SK-N-SH treated with all-trans-retinoic acid at 6 μM for 48 hours (cell line): ENCODE measurements at regions not wholly inside any gene's neighbourhood (a gene's known extent, or its start where the extent isn't known, plus 50 kb on each side); places are given as distances from the start of the nearest gene placed in this dataset.

ENCODE experiments used
- ATAC-seq: fragments of 200-7000 bp; cut with Tn5 transposase; 3 replicates; pipeline ENCODE4 v1.9.1; 2020; ENCODE audit warnings: mild to moderate bottlenecking, moderate library complexity
- CREB5 ChIP-seq: fragments of 250-450 bp; sonication (Bioruptor Pico); IDR thresholded peaks from 2 replicates; pipeline ENCODE4 v1.5.1; 2020; ENCODE audit warnings: low read depth, mild to moderate bottlenecking, moderate library complexity
- CSDC2 ChIP-seq: fragments of 250-450 bp; sonication (Bioruptor Pico); IDR thresholded peaks from 2 replicates; pipeline ENCODE4 v1.5.0; 2020; ENCODE audit warnings: mild to moderate bottlenecking, moderate library complexity
- ESRRG ChIP-seq: fragments of 250-450 bp; sonication (Bioruptor Pico); IDR thresholded peaks from 2 replicates; pipeline ENCODE4 v1.6.1; 2021; ENCODE audit warnings: mild to moderate bottlenecking
- GLIS3 ChIP-seq: fragments of 250-450 bp; sonication (Bioruptor Pico); IDR thresholded peaks from 2 replicates; pipeline ENCODE4 v1.5.0; 2020; ENCODE audit warnings: mild to moderate bottlenecking, moderate library complexity
- ISL1 ChIP-seq: fragments of 250-450 bp; sonication (Bioruptor Pico); IDR thresholded peaks from 2 replicates; pipeline ENCODE4 v2.1.2; 2022; ENCODE audit warnings: mild to moderate bottlenecking, moderate library complexity
- OSR1 ChIP-seq: fragments of 250-450 bp; sonication (Bioruptor Pico); IDR thresholded peaks from 2 replicates; pipeline ENCODE4 v1.8.0; 2022; ENCODE audit warnings: moderate library complexity, mild to moderate bottlenecking, inconsistent platforms
- POU6F1 ChIP-seq: fragments of 250-450 bp; sonication (Bioruptor Pico); IDR thresholded peaks from 2 replicates; pipeline ENCODE4 v1.8.0; 2021; ENCODE audit warnings: low read depth, mild to moderate bottlenecking, moderate library complexity, borderline replicate concordance
- PPARA ChIP-seq: fragments of 250-450 bp; sonication (Bioruptor Pico); IDR thresholded peaks from 2 replicates; pipeline ENCODE4 v1.5.0; 2020; ENCODE audit warnings: mild to moderate bottlenecking, borderline replicate concordance
- RARB ChIP-seq: fragments of 250-450 bp; sonication (Bioruptor Pico); IDR thresholded peaks from 2 replicates; pipeline ENCODE4 v1.8.0; 2021; ENCODE audit warnings: mild to moderate bottlenecking, moderate library complexity
- TCF4 ChIP-seq: fragments of 250-450 bp; sonication (Bioruptor Pico); IDR thresholded peaks from 2 replicates; pipeline ENCODE4 v1.8.0; 2021; ENCODE audit warnings: mild to moderate bottlenecking, moderate library complexity, borderline replicate concordance
- TOX ChIP-seq: fragments of 250-450 bp; sonication (Bioruptor Pico); IDR thresholded peaks from 2 replicates; pipeline ENCODE4 v1.8.0; 2021; ENCODE audit warnings: mild to moderate bottlenecking, moderate library complexity, borderline replicate concordance
- ZC3H10 ChIP-seq: fragments of 250-450 bp; sonication (Bioruptor Pico); IDR thresholded peaks from 2 replicates; pipeline ENCODE4 v1.5.1; 2021; ENCODE audit warnings: mild to moderate bottlenecking, moderate library complexity
- ZFP3 ChIP-seq: fragments of 250-450 bp; sonication (Bioruptor Pico); IDR thresholded peaks from 2 replicates; pipeline ENCODE4 v1.5.0; 2020; ENCODE audit warnings: mild to moderate bottlenecking, moderate library complexity
- ZFP30 ChIP-seq: fragments of 450-650 bp; formaldehyde crosslinking; IDR thresholded peaks from 2 replicates; pipeline ENCODE4 v1.5.0; 2022; ENCODE audit warnings: mild to moderate bottlenecking, moderate library complexity
- ZNF565 ChIP-seq: fragments of 450-650 bp; formaldehyde crosslinking; conservative IDR thresholded peaks from 2 replicates; pipeline ENCODE4 v1.5.0; 2020; ENCODE audit warnings: low read depth, mild to moderate bottlenecking, moderate library complexity
- ZNF70 ChIP-seq: fragments of 450-650 bp; formaldehyde crosslinking; IDR thresholded peaks from 2 replicates; pipeline ENCODE4 v1.5.0; 2020; ENCODE audit warnings: mild to moderate bottlenecking, moderate library complexity
- ZNF8 ChIP-seq: fragments of 450-650 bp; formaldehyde crosslinking; IDR thresholded peaks from 2 replicates; pipeline ENCODE4 v1.5.0; 2020; ENCODE audit warnings: mild to moderate bottlenecking, moderate library complexity
- TF ChIP-seq, protein P1 (sequence below): fragments of 250-450 bp; sonication (Bioruptor Pico); IDR thresholded peaks from 2 replicates; pipeline ENCODE4 v1.8.0; 2020; ENCODE audit warnings: mild to moderate bottlenecking, moderate library complexity, borderline replicate concordance
- TF ChIP-seq, protein P2 (sequence below): fragments of 250-450 bp; sonication (Bioruptor Pico); IDR thresholded peaks from 2 replicates; pipeline ENCODE4 v1.5.1; 2021; ENCODE audit warnings: mild to moderate bottlenecking, moderate library complexity
- TF ChIP-seq, protein P3 (sequence below): fragments of 250-450 bp; sonication (Bioruptor Pico); IDR thresholded peaks from 2 replicates; pipeline ENCODE4 v1.5.0; 2020; ENCODE audit warnings: mild to moderate bottlenecking, moderate library complexity

DNA sequence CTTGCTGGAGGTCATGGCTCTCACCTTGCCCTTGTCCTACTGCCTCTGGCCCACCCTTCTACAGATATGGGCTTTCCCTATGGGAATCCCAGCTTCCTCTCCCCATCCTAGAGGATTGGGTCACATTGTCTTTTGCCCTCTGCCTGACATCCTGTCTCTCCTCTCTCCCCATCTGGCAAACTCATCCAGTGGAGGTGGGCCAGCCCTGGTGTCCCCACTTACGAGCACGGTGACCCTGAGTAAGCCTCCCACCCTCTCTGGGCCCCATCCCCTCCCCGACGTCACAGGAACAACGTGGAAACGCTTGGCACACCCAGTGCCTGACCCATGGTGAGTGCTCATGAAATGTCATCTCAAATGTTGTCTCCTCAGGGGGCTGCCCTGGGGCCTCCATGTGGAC, 56.1 kb upstream of the ID3 start:
- ATAC-seq, result no peak
- TF ChIP-seq ESRRG (no peak), GLIS3 (no peak), PPARA (no peak), ZNF8 (CRISPR knock-in tag) (no peak), CREB5 (CRISPR knock-in tag) (no peak), OSR1 (CRISPR knock-in tag) (no peak), ZFP30 (CRISPR knock-in tag) (no peak), ZNF565 (no peak), CSDC2 (no peak)
- TF ChIP-seq, protein P1, sequence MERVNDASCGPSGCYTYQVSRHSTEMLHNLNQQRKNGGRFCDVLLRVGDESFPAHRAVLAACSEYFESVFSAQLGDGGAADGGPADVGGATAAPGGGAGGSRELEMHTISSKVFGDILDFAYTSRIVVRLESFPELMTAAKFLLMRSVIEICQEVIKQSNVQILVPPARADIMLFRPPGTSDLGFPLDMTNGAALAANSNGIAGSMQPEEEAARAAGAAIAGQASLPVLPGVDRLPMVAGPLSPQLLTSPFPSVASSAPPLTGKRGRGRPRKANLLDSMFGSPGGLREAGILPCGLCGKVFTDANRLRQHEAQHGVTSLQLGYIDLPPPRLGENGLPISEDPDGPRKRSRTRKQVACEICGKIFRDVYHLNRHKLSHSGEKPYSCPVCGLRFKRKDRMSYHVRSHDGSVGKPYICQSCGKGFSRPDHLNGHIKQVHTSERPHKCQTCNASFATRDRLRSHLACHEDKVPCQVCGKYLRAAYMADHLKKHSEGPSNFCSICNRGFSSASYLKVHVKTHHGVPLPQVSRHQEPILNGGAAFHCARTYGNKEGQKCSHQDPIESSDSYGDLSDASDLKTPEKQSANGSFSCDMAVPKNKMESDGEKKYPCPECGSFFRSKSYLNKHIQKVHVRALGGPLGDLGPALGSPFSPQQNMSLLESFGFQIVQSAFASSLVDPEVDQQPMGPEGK (CRISPR knock-in tag), result no peak
- TF ChIP-seq, protein P2, sequence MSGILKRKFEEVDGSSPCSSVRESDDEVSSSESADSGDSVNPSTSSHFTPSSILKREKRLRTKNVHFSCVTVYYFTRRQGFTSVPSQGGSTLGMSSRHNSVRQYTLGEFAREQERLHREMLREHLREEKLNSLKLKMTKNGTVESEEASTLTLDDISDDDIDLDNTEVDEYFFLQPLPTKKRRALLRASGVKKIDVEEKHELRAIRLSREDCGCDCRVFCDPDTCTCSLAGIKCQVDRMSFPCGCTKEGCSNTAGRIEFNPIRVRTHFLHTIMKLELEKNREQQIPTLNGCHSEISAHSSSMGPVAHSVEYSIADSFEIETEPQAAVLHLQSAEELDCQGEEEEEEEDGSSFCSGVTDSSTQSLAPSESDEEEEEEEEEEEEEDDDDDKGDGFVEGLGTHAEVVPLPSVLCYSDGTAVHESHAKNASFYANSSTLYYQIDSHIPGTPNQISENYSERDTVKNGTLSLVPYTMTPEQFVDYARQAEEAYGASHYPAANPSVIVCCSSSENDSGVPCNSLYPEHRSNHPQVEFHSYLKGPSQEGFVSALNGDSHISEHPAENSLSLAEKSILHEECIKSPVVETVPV, result no peak

- no peak for ATAC-seq
Measured at GRCh38 chr1:23614032-23614660, 54.8 kb upstream of the ID3 start.

GRCh38 chr1:23613191-23614031, 54.1 kb upstream of the ID3 start:
- TF ChIP-seq ESRRG, result no peak
- no peak for TF ChIP-seq ZNF70 (CRISPR knock-in tag)
- no peak for TF ChIP-seq TCF4 (CRISPR knock-in tag)
- no peak for TF ChIP-seq ZNF565
- no peak for TF ChIP-seq ZNF8 (CRISPR knock-in tag)
- TF ChIP-seq TOX (CRISPR knock-in tag), result no peak
- TF ChIP-seq ZC3H10 (CRISPR knock-in tag), result no peak
- no peak for TF ChIP-seq ISL1 (CRISPR knock-in tag)
- no peak for TF ChIP-seq RARB
- TF ChIP-seq PPARA, result no peak
- TF ChIP-seq, protein P1 (CRISPR knock-in tag), result no peak
- TF ChIP-seq, protein P3, sequence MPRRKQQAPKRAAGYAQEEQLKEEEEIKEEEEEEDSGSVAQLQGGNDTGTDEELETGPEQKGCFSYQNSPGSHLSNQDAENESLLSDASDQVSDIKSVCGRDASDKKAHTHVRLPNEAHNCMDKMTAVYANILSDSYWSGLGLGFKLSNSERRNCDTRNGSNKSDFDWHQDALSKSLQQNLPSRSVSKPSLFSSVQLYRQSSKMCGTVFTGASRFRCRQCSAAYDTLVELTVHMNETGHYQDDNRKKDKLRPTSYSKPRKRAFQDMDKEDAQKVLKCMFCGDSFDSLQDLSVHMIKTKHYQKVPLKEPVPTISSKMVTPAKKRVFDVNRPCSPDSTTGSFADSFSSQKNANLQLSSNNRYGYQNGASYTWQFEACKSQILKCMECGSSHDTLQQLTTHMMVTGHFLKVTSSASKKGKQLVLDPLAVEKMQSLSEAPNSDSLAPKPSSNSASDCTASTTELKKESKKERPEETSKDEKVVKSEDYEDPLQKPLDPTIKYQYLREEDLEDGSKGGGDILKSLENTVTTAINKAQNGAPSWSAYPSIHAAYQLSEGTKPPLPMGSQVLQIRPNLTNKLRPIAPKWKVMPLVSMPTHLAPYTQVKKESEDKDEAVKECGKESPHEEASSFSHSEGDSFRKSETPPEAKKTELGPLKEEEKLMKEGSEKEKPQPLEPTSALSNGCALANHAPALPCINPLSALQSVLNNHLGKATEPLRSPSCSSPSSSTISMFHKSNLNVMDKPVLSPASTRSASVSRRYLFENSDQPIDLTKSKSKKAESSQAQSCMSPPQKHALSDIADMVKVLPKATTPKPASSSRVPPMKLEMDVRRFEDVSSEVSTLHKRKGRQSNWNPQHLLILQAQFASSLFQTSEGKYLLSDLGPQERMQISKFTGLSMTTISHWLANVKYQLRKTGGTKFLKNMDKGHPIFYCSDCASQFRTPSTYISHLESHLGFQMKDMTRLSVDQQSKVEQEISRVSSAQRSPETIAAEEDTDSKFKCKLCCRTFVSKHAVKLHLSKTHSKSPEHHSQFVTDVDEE (CRISPR knock-in tag), result no peak
- TF ChIP-seq ZFP3 (CRISPR knock-in tag), result no peak
- no peak for ATAC-seq

More at GRCh38 chr1:23614032-23614660, 54.8 kb upstream of the ID3 start:
- no peak for TF ChIP-seq POU6F1 (CRISPR knock-in tag)
- TF ChIP-seq, protein P1 (CRISPR knock-in tag), result no peak
- TF ChIP-seq ZNF8 (CRISPR knock-in tag), result no peak
- TF ChIP-seq, all 23 proteins: peak for 0
